ENCODE measurements at regions not wholly inside any gene's neighbourhood (a gene's known extent, or its start where the extent isn't known, plus 50 kb on each side); places are given as distances from the start of the nearest gene placed in this dataset.

DNA sequence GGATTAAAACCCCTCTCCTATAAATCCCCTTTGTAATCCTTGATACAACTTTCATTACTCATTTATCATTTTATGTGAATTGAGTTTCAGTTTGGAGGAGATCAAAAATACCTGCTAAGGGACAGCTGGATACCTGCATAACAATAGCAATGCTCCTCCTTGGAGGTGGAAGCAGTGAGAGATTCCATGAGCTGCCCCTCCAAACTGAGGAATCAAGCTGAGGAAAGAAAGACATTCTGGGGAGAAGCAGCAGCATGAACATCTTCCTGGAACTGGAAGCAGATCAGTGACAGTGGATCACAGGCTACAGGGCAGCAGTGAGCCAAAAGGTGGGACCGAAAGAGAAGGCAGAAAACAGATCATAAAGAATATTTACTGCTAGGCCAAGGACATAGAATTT, 199.8 kb upstream of the CNKSR2 start:
- H3K4me1 ChIP-seq (replicated peaks in 1 of 2): no peaks in the 10 kb centered on the region
- 53 to 59% (median 54%) methylated on average over 1 of the region's 1 CpG for WGBS, 4 donors
- H3K27me3 ChIP-seq: no peaks in the 10 kb centered on the region
- DNase-seq: no peak
- TF ChIP-seq POLR2A (IDR thresholded peaks at IDR 0.05): no peak
- no peak for TF ChIP-seq CTCF (IDR thresholded peaks at IDR 0.05)
- H3K27ac ChIP-seq: no peak overlapping the region
- no peaks in the 10 kb centered on the region for H3K36me3 ChIP-seq (replicated peaks in 1 of 2)
- intact Hi-C loops (cut with DNase I): no loop called here
- H3K9me3 ChIP-seq (replicated peaks in 1 of 3): no peaks in the 10 kb centered on the region
- no peak overlapping the region for H3K4me3 ChIP-seq

GRCh38 chrX:21176921-21177571, 197.2 kb upstream of the CNKSR2 start:
- intact Hi-C loops (cut with DNase I): no loop called here
- TF ChIP-seq CTCF (IDR thresholded peaks at IDR 0.05) (no peak), POLR2A (IDR thresholded peaks at IDR 0.05) (no peak)
- Histone ChIP-seq H3K27ac (no peak overlapping the region), H3K4me1 (replicated peaks in 1 of 2) (no peaks in the 10 kb centered on the region), H3K27me3 (no peaks in the 10 kb centered on the region), H3K4me3 (no peak overlapping the region), H3K9me3 (replicated peaks in 1 of 3) (no peaks in the 10 kb centered on the region), H3K36me3 (replicated peaks in 1 of 2) (no peaks in the 10 kb centered on the region)
- DNase-seq: no peak
- WGBS, 4 donors: 53 to 69% (median 63%) methylated on average over 2 to 5 of the region's 5 CpGs

DNA sequence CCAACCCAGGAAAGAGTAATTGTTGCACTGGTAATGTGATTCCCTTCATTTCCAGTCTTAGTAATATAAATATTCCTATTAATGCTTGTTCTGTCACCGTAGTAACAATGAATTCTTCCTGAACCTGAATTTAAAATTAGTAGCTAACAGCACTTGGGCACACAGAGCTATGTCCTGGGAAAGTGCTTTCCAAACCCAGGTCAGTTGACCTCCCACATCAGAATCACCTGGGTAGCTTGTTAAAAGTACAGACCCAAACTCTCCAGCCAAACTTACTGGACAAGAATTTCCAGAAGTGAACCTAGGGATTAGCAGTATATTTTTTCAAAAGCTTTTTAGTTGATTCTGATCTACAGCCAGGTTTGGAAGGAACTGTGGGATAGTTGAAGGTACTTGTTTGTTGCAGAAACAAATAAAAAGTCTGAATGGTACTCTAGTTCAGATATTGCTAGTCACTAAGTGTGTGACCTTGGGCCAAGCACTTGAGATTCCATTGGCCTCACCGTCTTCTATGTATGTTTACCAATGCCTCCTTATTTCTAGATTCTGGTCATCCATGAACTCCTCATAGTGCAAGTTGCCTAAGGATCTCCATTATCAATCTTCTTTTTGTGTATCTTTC, 192.9 kb upstream of the CNKSR2 start:
- intact Hi-C loops (cut with DNase I): no loop called here
- no peak for TF ChIP-seq CTCF (IDR thresholded peaks at IDR 0.05)
- TF ChIP-seq POLR2A (IDR thresholded peaks at IDR 0.05): no peak
- H3K27ac ChIP-seq: no peak overlapping the region

GRCh38 chrX:21193196-21193595, 181.0 kb upstream of the CNKSR2 start:
- Histone ChIP-seq H3K4me1 (replicated peaks in 1 of 2) (no peaks in the 10 kb centered on the region), H3K27ac (no peak overlapping the region), H3K36me3 (replicated peaks in 1 of 2) (no peaks in the 10 kb centered on the region), H3K27me3 (no peaks in the 10 kb centered on the region), H3K4me3 (no peak overlapping the region), H3K9me3 (replicated peaks in 1 of 3) (no peaks in the 10 kb centered on the region)
- TF ChIP-seq CTCF (IDR thresholded peaks at IDR 0.05) (no peak), POLR2A (IDR thresholded peaks at IDR 0.05) (no peak)
- intact Hi-C loops (cut with DNase I): no loop called here
- DNase-seq: no peak

More for the DNA sequence above, 192.9 kb upstream of the CNKSR2 start:
- DNase-seq: no peak
- H3K9me3 ChIP-seq (replicated peaks in 1 of 3): no peaks in the 10 kb centered on the region
- WGBS, 4 donors: 57 to 85% (median 68%) methylated on average over 2 of the region's 2 CpGs
- no peaks in the 10 kb centered on the region for H3K4me1 ChIP-seq (replicated peaks in 1 of 2)
- H3K27me3 ChIP-seq: no peaks in the 10 kb centered on the region
- no peaks in the 10 kb centered on the region for H3K36me3 ChIP-seq (replicated peaks in 1 of 2)
- H3K4me3 ChIP-seq: no peak overlapping the region
